ENCODE measurements at regions not wholly inside any gene's neighbourhood (a gene's known extent, or its start where the extent isn't known, plus 50 kb on each side); places are given as distances from the start of the nearest gene placed in this dataset.

GRCh38 chr11:116515664-116516184, 257.1 kb downstream of the BUD13 start:
- Mint-ChIP-seq H3K4me1 (ENCODE audit: low read depth) (peaks cover 6% of the 10 kb centered on the region), H3K9me3 (no peaks in the 10 kb centered on the region), H3K36me3 (ENCODE audit: low read depth) (no peaks in the 10 kb centered on the region), H3K27me3 (ENCODE audit: low read depth) (no peaks in the 10 kb centered on the region), H3K4me3 (no peak overlapping the region), H3K27ac (no peak overlapping the region)

- Mint-ChIP-seq H3K4me1 (ENCODE audit: low read depth) (no peaks in the 10 kb centered on the region), H3K9me3 (no peaks in the 10 kb centered on the region), H3K36me3 (ENCODE audit: low read depth) (no peaks in the 10 kb centered on the region), H3K27me3 (ENCODE audit: low read depth) (no peaks in the 10 kb centered on the region), H3K4me3 (no peak overlapping the region), H3K27ac (no peak overlapping the region)
Measured at GRCh38 chr11:116513894-116514293, 258.9 kb downstream of the BUD13 start.

GRCh38 chr11:116513278-116513823, 259.4 kb downstream of the BUD13 start:
- no peaks in the 10 kb centered on the region for H3K27me3 Mint-ChIP-seq (ENCODE audit: low read depth)

GRCh38 chr11:116512841-116513240, 259.9 kb downstream of the BUD13 start:
- Mint-ChIP-seq H3K4me1 (ENCODE audit: low read depth) (no peaks in the 10 kb centered on the region), H3K4me3 (no peak overlapping the region), H3K27ac (no peak overlapping the region), H3K36me3 (ENCODE audit: low read depth) (no peaks in the 10 kb centered on the region), H3K9me3 (no peaks in the 10 kb centered on the region), H3K27me3 (ENCODE audit: low read depth) (no peaks in the 10 kb centered on the region)

More at GRCh38 chr11:116513278-116513823, 259.4 kb downstream of the BUD13 start:
- Mint-ChIP-seq H3K9me3 (no peaks in the 10 kb centered on the region), H3K4me3 (no peak overlapping the region), H3K4me1 (ENCODE audit: low read depth) (no peaks in the 10 kb centered on the region), H3K36me3 (ENCODE audit: low read depth) (no peaks in the 10 kb centered on the region), H3K27ac (no peak overlapping the region)

DNA sequence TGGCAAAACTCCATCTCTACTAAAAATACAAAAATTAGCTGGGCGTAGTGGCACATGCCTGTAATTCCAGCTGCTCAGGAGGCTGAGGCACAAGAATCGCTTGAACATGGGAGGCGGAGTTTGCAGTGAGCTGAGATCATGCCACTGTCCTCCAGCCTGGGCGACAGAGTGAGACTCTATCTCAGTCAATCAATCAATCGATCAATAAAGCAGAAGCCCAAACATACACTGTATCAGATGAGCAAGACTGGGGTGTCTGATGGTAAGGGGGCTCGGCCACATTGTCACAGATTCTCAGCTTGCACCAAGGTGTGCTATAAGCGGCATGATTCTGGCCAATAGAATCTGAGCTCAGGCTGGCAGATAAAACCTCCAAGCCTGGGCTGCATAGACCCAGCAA, 261.1 kb downstream of the BUD13 start:
- Mint-ChIP-seq H3K9me3 (no peaks in the 10 kb centered on the region), H3K4me3 (no peak overlapping the region), H3K27ac (no peak overlapping the region), H3K36me3 (ENCODE audit: low read depth) (no peaks in the 10 kb centered on the region), H3K27me3 (ENCODE audit: low read depth) (no peaks in the 10 kb centered on the region), H3K4me1 (ENCODE audit: low read depth) (no peaks in the 10 kb centered on the region)

GRCh38 chr11:116510886-116511650, 261.7 kb downstream of the BUD13 start:
- H3K4me1 Mint-ChIP-seq (ENCODE audit: low read depth), result no peaks in the 10 kb centered on the region
- H3K27me3 Mint-ChIP-seq (ENCODE audit: low read depth), result peaks cover 3% of the 10 kb centered on the region
- H3K27ac Mint-ChIP-seq, result no peak overlapping the region
- H3K4me3 Mint-ChIP-seq, result no peak overlapping the region
- no peaks in the 10 kb centered on the region for H3K36me3 Mint-ChIP-seq (ENCODE audit: low read depth)
- no peaks in the 10 kb centered on the region for H3K9me3 Mint-ChIP-seq

GRCh38 chr11:116510166-116510565, 262.6 kb downstream of the BUD13 start:
- H3K36me3 Mint-ChIP-seq (ENCODE audit: low read depth), result no peaks in the 10 kb centered on the region
- no peak overlapping the region for H3K27ac Mint-ChIP-seq
- no peaks in the 10 kb centered on the region for H3K9me3 Mint-ChIP-seq
- H3K4me3 Mint-ChIP-seq, result no peak overlapping the region
- H3K27me3 Mint-ChIP-seq (ENCODE audit: low read depth), result peaks cover 10% of the 10 kb centered on the region
- H3K4me1 Mint-ChIP-seq (ENCODE audit: low read depth), result no peaks in the 10 kb centered on the region

DNA sequence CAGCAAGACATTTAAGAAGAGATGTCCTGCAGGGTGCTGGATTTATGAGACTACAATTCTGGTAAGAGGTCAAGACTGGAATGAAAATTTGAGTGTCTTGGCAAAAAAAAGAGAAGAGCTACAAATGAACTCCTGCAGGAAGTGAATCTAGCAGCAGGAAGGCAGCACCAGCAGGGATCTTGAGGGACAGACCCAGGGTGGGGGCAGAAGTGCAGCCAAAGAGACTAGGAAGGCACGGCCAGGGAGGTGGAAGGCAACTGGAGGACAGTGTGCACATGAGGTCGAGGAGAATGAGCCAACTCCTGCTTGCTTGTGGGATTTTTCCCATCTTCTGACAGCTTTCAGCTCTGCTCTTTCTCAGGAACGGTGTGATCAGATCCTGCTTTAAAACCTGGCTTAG, 263.2 kb downstream of the BUD13 start:
- Mint-ChIP-seq H3K27me3 (ENCODE audit: low read depth) (peaks cover 15% of the 10 kb centered on the region), H3K36me3 (ENCODE audit: low read depth) (no peaks in the 10 kb centered on the region), H3K27ac (no peak overlapping the region), H3K4me3 (no peak overlapping the region), H3K9me3 (no peaks in the 10 kb centered on the region), H3K4me1 (ENCODE audit: low read depth) (no peaks in the 10 kb centered on the region)

GRCh38 chr11:116507849-116508695, 264.7 kb downstream of the BUD13 start:
- H3K4me1 Mint-ChIP-seq (ENCODE audit: low read depth), result no peaks in the 10 kb centered on the region
- H3K4me3 Mint-ChIP-seq, result no peak overlapping the region
- no peaks in the 10 kb centered on the region for H3K9me3 Mint-ChIP-seq
- no peaks in the 10 kb centered on the region for H3K36me3 Mint-ChIP-seq (ENCODE audit: low read depth)
- no peak overlapping the region for H3K27ac Mint-ChIP-seq
- H3K27me3 Mint-ChIP-seq (ENCODE audit: low read depth), result peaks cover 23% of the 10 kb centered on the region

GRCh38 chr11:116507016-116507415, 265.8 kb downstream of the BUD13 start:
- peaks cover 34% of the 10 kb centered on the region for H3K27me3 Mint-ChIP-seq (ENCODE audit: low read depth)
- no peaks in the 10 kb centered on the region for H3K9me3 Mint-ChIP-seq
- H3K4me3 Mint-ChIP-seq, result no peak overlapping the region
- no peak overlapping the region for H3K27ac Mint-ChIP-seq
- no peaks in the 10 kb centered on the region for H3K4me1 Mint-ChIP-seq (ENCODE audit: low read depth)
- H3K36me3 Mint-ChIP-seq (ENCODE audit: low read depth), result no peaks in the 10 kb centered on the region

- no peaks in the 10 kb centered on the region for H3K4me1 Mint-ChIP-seq (ENCODE audit: low read depth)
- H3K4me3 Mint-ChIP-seq, result no peak overlapping the region
- H3K9me3 Mint-ChIP-seq, result no peaks in the 10 kb centered on the region
- no peak overlapping the region for H3K27ac Mint-ChIP-seq
- H3K36me3 Mint-ChIP-seq (ENCODE audit: low read depth), result no peaks in the 10 kb centered on the region
- H3K27me3 Mint-ChIP-seq (ENCODE audit: low read depth), result peaks cover 41% of the 10 kb centered on the region
Measured at GRCh38 chr11:116506263-116506825, 266.4 kb downstream of the BUD13 start.

GRCh38 chr11:116505298-116506262, 267.2 kb downstream of the BUD13 start:
- Mint-ChIP-seq H3K36me3 (ENCODE audit: low read depth) (no peaks in the 10 kb centered on the region), H3K4me1 (ENCODE audit: low read depth) (no peaks in the 10 kb centered on the region), H3K27me3 (ENCODE audit: low read depth) (peaks cover 48% of the 10 kb centered on the region), H3K4me3 (no peak overlapping the region), H3K27ac (no peak overlapping the region), H3K9me3 (no peaks in the 10 kb centered on the region)

- no peaks in the 10 kb centered on the region for H3K36me3 Mint-ChIP-seq (ENCODE audit: low read depth)
- H3K27ac Mint-ChIP-seq, result no peak overlapping the region
- H3K27me3 Mint-ChIP-seq (ENCODE audit: low read depth), result peaks cover 56% of the 10 kb centered on the region
- no peaks in the 10 kb centered on the region for H3K9me3 Mint-ChIP-seq
- H3K4me3 Mint-ChIP-seq, result no peak overlapping the region
- no peaks in the 10 kb centered on the region for H3K4me1 Mint-ChIP-seq (ENCODE audit: low read depth)
Measured at GRCh38 chr11:116504541-116505297, 268.1 kb downstream of the BUD13 start.
